Mucosa of gallbladder (tissue), 1 donor: ENCODE measurements at regions not wholly inside any gene's neighbourhood (a gene's known extent, or its start where the extent isn't known, plus 50 kb on each side); places are given as distances from the start of the nearest gene placed in this dataset.

Experiments used
- DNase-seq: peaks from one replicate; pipeline ENCODE4 v3.0.0-alpha.2; 2020; ENCODE audit warnings: low spot score
- donor health status: DM: no; HTN: no; CAD: no.

GRCh38 chr10:90975096-90975495 lies 54.2 kb upstream of the ANKRD1 start:
- DNase-seq, result no peak

- no peak for DNase-seq
Measured at GRCh38 chr10:90977162-90977854, 56.4 kb upstream of the ANKRD1 start.

- DNase-seq, result no peak
Measured at GRCh38 chr10:90977855-90978486, 57.1 kb upstream of the ANKRD1 start.

GRCh38 chr10:90982406-90983008 lies 61.6 kb upstream of the ANKRD1 start:
- no peak for DNase-seq

- no peak for DNase-seq
Measured at GRCh38 chr10:90983914-90984549, 63.1 kb upstream of the ANKRD1 start.

- DNase-seq, result no peak
Measured at GRCh38 chr10:90984898-90985297, 64.0 kb upstream of the ANKRD1 start.

- DNase-seq, result no peak
Measured at GRCh38 chr10:90985321-90985933, 64.5 kb upstream of the ANKRD1 start.

GRCh38 chr10:90986136-90986760 lies 65.4 kb upstream of the ANKRD1 start:
- DNase-seq, result no peak

- no peak for DNase-seq
Measured at GRCh38 chr10:90986870-90987269, 66.0 kb upstream of the ANKRD1 start.

GRCh38 chr10:90987383-90987782 lies 66.5 kb upstream of the ANKRD1 start:
- no peak for DNase-seq

- DNase-seq, result no peak
Measured at GRCh38 chr10:90988024-90988423, 67.1 kb upstream of the ANKRD1 start.

- DNase-seq, result no peak
Measured at GRCh38 chr10:90988802-90989201, 67.9 kb upstream of the ANKRD1 start.

- no peak for DNase-seq
Measured at GRCh38 chr10:90989378-90989777, 68.5 kb upstream of the ANKRD1 start.

- DNase-seq, result no peak
Measured at GRCh38 chr10:90992462-90992861, 71.6 kb upstream of the ANKRD1 start.

GRCh38 chr10:90993340-90993739 lies 72.5 kb upstream of the ANKRD1 start:
- DNase-seq, result no peak

GRCh38 chr10:90997670-90998069 lies 76.8 kb upstream of the ANKRD1 start:
- DNase-seq, result no peak

GRCh38 chr10:90998733-90999511 lies 78.0 kb upstream of the ANKRD1 start:
- no peak for DNase-seq

- no peak for DNase-seq
Measured at GRCh38 chr10:90999512-91000172, 78.8 kb upstream of the ANKRD1 start.

GRCh38 chr10:91000470-91000869 lies 79.6 kb upstream of the ANKRD1 start:
- no peak for DNase-seq

GRCh38 chr10:91000985-91001384 lies 80.1 kb upstream of the ANKRD1 start:
- DNase-seq, result no peak

- no peak for DNase-seq
Measured at GRCh38 chr10:91002656-91003055, 81.8 kb upstream of the ANKRD1 start.
